ENCODE measurements at regions not wholly inside any gene's neighbourhood (a gene's known extent, or its start where the extent isn't known, plus 50 kb on each side); places are given as distances from the start of the nearest gene placed in this dataset.

- TF ChIP-seq, protein P1, sequence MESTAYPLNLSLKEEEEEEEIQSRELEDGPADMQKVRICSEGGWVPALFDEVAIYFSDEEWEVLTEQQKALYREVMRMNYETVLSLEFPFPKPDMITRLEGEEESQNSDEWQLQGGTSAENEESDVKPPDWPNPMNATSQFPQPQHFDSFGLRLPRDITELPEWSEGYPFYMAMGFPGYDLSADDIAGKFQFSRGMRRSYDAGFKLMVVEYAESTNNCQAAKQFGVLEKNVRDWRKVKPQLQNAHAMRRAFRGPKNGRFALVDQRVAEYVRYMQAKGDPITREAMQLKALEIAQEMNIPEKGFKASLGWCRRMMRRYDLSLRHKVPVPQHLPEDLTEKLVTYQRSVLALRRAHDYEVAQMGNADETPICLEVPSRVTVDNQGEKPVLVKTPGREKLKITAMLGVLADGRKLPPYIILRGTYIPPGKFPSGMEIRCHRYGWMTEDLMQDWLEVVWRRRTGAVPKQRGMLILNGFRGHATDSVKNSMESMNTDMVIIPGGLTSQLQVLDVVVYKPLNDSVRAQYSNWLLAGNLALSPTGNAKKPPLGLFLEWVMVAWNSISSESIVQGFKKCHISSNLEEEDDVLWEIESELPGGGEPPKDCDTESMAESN (CRISPR knock-in tag; conservative IDR thresholded peaks at IDR 0.05) = no peak
- no peak for TF ChIP-seq MIER2 (CRISPR knock-in tag; IDR thresholded peaks at IDR 0.05)
- TF ChIP-seq KMT2A (CRISPR knock-in tag; IDR thresholded peaks at IDR 0.05) = no peak
- TF ChIP-seq ATF2 (CRISPR knock-in tag; IDR thresholded peaks at IDR 0.05) = no peak
- TF ChIP-seq, protein P2, sequence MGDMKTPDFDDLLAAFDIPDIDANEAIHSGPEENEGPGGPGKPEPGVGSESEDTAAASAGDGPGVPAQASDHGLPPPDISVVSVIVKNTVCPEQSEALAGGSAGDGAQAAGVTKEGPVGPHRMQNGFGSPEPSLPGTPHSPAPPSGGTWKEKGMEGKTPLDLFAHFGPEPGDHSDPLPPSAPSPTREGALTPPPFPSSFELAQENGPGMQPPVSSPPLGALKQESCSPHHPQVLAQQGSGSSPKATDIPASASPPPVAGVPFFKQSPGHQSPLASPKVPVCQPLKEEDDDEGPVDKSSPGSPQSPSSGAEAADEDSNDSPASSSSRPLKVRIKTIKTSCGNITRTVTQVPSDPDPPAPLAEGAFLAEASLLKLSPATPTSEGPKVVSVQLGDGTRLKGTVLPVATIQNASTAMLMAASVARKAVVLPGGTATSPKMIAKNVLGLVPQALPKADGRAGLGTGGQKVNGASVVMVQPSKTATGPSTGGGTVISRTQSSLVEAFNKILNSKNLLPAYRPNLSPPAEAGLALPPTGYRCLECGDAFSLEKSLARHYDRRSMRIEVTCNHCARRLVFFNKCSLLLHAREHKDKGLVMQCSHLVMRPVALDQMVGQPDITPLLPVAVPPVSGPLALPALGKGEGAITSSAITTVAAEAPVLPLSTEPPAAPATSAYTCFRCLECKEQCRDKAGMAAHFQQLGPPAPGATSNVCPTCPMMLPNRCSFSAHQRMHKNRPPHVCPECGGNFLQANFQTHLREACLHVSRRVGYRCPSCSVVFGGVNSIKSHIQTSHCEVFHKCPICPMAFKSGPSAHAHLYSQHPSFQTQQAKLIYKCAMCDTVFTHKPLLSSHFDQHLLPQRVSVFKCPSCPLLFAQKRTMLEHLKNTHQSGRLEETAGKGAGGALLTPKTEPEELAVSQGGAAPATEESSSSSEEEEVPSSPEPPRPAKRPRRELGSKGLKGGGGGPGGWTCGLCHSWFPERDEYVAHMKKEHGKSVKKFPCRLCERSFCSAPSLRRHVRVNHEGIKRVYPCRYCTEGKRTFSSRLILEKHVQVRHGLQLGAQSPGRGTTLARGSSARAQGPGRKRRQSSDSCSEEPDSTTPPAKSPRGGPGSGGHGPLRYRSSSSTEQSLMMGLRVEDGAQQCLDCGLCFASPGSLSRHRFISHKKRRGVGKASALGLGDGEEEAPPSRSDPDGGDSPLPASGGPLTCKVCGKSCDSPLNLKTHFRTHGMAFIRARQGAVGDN (CRISPR knock-in tag; IDR thresholded peaks at IDR 0.05) = peak; percentile 34
- no peak for TF ChIP-seq NFIC (IDR thresholded peaks at IDR 0.05; ENCODE audit: low read length)
- no peak for TF ChIP-seq ZBTB46 (CRISPR knock-in tag; IDR thresholded peaks at IDR 0.05; ENCODE audit: borderline replicate concordance)
- TF ChIP-seq, protein P3, sequence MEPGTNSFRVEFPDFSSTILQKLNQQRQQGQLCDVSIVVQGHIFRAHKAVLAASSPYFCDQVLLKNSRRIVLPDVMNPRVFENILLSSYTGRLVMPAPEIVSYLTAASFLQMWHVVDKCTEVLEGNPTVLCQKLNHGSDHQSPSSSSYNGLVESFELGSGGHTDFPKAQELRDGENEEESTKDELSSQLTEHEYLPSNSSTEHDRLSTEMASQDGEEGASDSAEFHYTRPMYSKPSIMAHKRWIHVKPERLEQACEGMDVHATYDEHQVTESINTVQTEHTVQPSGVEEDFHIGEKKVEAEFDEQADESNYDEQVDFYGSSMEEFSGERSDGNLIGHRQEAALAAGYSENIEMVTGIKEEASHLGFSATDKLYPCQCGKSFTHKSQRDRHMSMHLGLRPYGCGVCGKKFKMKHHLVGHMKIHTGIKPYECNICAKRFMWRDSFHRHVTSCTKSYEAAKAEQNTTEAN (CRISPR knock-in tag; conservative IDR thresholded peaks at IDR 0.05) = no peak
- TF ChIP-seq PRDM10 (CRISPR knock-in tag; IDR thresholded peaks at IDR 0.05; ENCODE audit: low read depth) = no peak
- no peak for TF ChIP-seq ZNF550 (CRISPR knock-in tag; IDR thresholded peaks at IDR 0.05; ENCODE audit: borderline replicate concordance)
- no peak for TF ChIP-seq RXRA (CRISPR knock-in tag; IDR thresholded peaks at IDR 0.05)
- TF ChIP-seq NAIF1 (CRISPR knock-in tag; IDR thresholded peaks at IDR 0.05; ENCODE audit: borderline replicate concordance) = no peak
These were observed 94.3 kb upstream of the CPEB4 start (continued) for GRCh38 chr5:173793648-173794548.

Data from HepG2 (cell line).